Esophagus muscularis mucosa (tissue), 4 donors: ENCODE measurements at regions not wholly inside any gene's neighbourhood (a gene's known extent, or its start where the extent isn't known, plus 50 kb on each side); places are given as distances from the start of the nearest gene placed in this dataset.
"Not testable (repeated sequence)": the region's sequence is repeated elsewhere in the genome, so short reads cannot be mapped to it uniquely, and the experiment has no call there.

ENCODE experiments used
- DNase-seq: peaks from one replicate; pipeline ENCODE4 v3.0.0-alpha.2; 2017; ENCODE audit errors: extremely low spot score
- H3K27ac ChIP-seq, 4 donors: fragments of 200-600 bp; sonication (generic); replicated peaks in 1 of 4; 1 replicate in 3 of 4; 2 replicates in 1 of 4; pipeline ENCODE4 v1.5.1; 2016 to 2019; ENCODE audit warnings: mild to moderate bottlenecking in 1 of 4
- H3K27me3 ChIP-seq, 4 donors: fragments of 200-600 bp; sonication (generic); one replicate each; pipeline versions ENCODE4 v1.5.1 to v1.6.0; 2016 to 2019
- H3K36me3 ChIP-seq, 4 donors: fragments of 200-600 bp; sonication (generic); one replicate each; pipeline ENCODE4 v1.5.1; 2016 to 2019
- H3K4me1 ChIP-seq, 4 donors: fragments of 200-600 bp; sonication (generic); one replicate each; pipeline ENCODE4 v1.5.1; 2016 to 2019
- H3K4me3 ChIP-seq, 4 donors: fragments of 200-600 bp; sonication (generic); 1 replicate in 2 of 4; 2 replicates in 2 of 4; pipeline ENCODE4 v1.5.1; 2016 to 2019; ENCODE audit warnings: mild to moderate bottlenecking in 4 of 4, moderate library complexity in 1 of 4
- H3K9me3 ChIP-seq, 4 donors: fragments of 200-600 bp; sonication (generic); 1 replicate in 3 of 4; 2 replicates in 1 of 4; pipeline ENCODE4 v1.5.1; 2016 to 2019
- POLR2AphosphoS5 ChIP-seq, 2 donors: sonication (generic); formaldehyde crosslinking; IDR thresholded peaks; one replicate each; pipeline ENCODE4 v1.6.1; 2017; ENCODE audit warnings: antibody characterized with exemption in 2 of 2
- WGBS: methylation state at CpG from one replicate; pipeline ENCODE4 v1.1.5; 2018; 5-methylcytosine and 5-hydroxymethylcytosine counted together
- intact Hi-C: fragments of 100-400 bp; cut with DNase I; formaldehyde crosslinking; loops from one replicate; pipeline ENCODE4 v1.15.1; 2023
- small RNA-seq, 3 donors: library from RNA; depleted of rRNA; stranded (forward); fragments of <200 nt; gene quantifications; one replicate each; pipeline ENCODE3, GENCODE V24; 2016

DNA sequence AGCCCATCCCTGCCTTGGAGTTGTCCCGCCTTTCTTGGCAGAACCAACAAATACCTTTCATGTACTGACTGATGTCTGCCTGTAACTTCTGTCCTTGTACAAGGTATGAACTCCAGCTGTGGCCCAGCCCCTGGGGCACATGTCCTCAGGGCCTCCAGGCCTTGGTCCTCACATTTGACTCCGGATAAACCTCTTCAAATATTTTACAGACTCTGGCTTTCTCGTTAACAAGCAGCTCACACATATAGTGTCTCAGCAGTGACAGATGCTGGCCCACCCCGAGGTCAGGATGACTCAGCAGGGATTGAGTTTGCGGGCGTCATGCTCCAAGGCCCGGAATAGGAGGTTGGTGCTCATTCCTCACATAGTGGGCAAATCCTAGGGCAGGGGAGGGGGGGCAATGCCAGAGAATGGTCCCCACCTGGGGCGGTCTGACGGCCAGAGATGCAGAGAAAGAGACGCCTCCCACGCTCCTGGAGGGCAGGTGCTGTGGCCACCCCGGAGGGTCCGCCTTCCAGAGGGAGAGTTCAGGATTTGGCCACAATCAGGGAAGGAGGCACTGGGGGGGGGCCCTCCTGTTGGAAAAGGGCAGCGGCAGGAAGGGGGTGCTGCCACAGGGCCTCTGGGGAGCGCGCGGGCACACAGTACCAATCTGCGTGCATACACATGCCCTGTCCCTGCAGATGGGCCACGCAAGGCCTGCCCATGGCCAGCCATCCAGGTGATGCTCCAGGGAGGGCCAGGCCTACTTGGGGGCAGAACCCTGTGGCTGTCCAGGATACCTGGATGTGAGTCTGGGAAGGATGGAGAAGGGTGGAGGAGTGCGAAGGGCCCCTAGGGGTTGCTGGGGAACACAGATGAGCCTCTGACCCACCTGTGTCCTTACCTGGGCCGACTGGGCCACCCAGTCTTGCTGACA is 58.2 kb upstream of the SPN start:
- Histone ChIP-seq H3K4me1 (peaks cover 29 to 75% (median 72%) of the 10 kb centered on the region in 4 donors), H3K27ac (peak overlapping the region; percentile 54 to 78 (median 70))
- H3K36me3 ChIP-seq, intact Hi-C loops, H3K4me3 ChIP-seq, H3K9me3 ChIP-seq, H3K27me3 ChIP-seq: not testable (repeated sequence)
- TF ChIP-seq POLR2AphosphoS5 (IDR thresholded peaks at IDR 0.05): peak; percentile 38 to 50
- WGBS: 60% methylated on average over 15 of the region's 21 CpGs
- peak; percentile 92 for DNase-seq

DNA sequence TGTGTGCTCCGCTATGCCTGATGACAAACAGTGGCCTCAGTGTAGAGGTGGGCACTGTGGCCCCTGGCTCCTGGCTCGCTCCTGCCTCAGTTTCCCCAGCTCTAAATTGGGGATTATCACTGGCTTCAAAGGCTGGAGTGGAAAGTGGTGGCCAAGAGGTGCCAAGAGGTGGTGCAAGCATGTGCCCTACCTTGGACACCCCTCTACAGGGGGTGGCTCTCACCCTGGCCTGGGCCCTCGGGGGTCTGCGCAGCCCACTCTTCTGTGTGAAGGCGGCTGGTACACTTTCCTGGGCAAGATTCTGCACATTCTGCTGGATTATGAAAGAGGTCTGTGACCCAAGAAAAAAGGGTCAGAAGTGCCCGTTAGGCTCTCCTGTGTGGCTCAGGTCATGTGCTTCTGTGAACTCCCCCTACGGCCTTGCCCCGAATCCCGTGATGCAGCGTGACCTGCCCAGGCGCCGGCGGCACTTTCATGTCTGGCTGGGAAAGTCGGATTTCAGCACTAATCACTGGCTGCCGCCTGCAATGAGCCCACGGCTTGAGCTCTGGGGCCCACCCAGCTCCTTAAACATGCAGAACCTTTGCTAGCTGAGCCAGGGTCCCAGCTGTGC is 57.3 kb upstream of the SPN start:
- H3K4me3 ChIP-seq, H3K36me3 ChIP-seq, DNase-seq, intact Hi-C loops, H3K27me3 ChIP-seq, H3K9me3 ChIP-seq: not testable (repeated sequence)
- H3K27ac ChIP-seq: peak overlapping the region; percentile 54 to 78 (median 70)
- WGBS: 85% methylated on average over 9 of the region's 16 CpGs
- H3K4me1 ChIP-seq: peaks cover 29 to 75% (median 73%) of the 10 kb centered on the region in 4 donors

DNA sequence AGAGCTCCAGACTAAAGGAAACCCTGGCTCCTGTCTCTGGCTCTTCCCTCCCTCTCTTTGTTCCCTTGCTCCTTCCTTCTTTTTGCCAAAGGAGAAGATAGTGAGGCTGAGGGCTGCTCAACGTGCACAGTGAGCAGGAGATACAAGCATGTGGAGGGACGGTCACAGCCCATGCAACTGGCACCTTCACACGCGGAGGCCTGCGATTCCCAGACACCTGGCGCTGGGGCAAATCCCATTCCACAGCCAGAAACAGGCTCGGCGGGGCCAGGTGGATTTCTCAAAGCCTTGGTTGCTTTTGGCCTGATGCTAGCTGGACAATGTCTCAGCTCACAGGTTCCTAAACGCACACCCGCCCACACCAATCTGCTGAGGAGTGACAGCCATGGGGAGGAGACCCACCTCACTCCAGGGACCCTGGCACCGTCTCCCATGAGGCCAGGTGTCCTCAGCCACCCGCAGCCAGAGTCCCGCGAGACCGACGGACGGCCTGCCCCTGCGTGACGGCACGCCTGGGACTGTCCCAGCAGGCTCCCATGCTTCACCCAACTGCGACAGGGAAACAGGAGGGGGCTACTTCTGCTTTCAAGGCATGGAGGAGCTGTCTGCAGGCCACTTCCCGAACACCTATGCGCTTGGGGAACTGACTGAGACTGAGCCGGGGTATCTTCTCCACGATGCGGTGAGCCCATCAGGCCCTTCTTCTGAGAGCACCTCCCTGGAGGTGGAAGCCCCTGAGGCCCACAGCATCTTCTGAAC is 56.2 kb upstream of the SPN start:
- peak overlapping the region; percentile 52 to 76 (median 69) for H3K27ac ChIP-seq
- DNase-seq: peak; percentile 26
- WGBS: 59% methylated on average over 5 of the region's 26 CpGs
- H3K4me3 ChIP-seq, H3K36me3 ChIP-seq, H3K27me3 ChIP-seq, intact Hi-C loops, H3K9me3 ChIP-seq: not testable (repeated sequence)
- peaks cover 29 to 73% (median 73%) of the 10 kb centered on the region in 4 donors for H3K4me1 ChIP-seq

DNA sequence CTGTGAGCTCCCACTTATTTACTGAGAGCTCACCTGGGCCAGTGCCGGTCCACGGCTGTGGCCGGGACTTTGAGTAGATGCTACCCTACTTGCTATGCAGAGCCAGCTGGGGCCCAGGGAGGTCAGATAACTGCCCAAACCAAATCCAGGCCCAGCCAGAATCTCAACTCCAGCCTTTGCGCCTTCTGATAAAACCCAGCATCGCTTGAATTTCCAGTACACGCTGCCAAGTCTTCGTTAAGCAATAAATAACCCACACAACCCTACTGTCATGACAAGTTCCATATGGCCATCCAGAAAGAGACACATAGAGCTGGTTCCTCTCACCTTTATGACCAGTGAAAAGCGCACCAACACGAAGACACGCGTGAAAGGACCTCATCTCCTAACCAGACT is 55.6 kb upstream of the SPN start:
- peak; percentile 25 to 58 for TF ChIP-seq POLR2AphosphoS5 (IDR thresholded peaks at IDR 0.05)
- WGBS: 23% methylated on average over 9 of the region's 11 CpGs
- DNase-seq: peak; percentile 57
- H3K4me3 ChIP-seq, H3K9me3 ChIP-seq, H3K27me3 ChIP-seq, H3K36me3 ChIP-seq, intact Hi-C loops: not testable (repeated sequence)
- peak overlapping the region; percentile 52 to 76 (median 69) for H3K27ac ChIP-seq
- peaks cover 24 to 72% (median 70%) of the 10 kb centered on the region in 4 donors for H3K4me1 ChIP-seq

DNA sequence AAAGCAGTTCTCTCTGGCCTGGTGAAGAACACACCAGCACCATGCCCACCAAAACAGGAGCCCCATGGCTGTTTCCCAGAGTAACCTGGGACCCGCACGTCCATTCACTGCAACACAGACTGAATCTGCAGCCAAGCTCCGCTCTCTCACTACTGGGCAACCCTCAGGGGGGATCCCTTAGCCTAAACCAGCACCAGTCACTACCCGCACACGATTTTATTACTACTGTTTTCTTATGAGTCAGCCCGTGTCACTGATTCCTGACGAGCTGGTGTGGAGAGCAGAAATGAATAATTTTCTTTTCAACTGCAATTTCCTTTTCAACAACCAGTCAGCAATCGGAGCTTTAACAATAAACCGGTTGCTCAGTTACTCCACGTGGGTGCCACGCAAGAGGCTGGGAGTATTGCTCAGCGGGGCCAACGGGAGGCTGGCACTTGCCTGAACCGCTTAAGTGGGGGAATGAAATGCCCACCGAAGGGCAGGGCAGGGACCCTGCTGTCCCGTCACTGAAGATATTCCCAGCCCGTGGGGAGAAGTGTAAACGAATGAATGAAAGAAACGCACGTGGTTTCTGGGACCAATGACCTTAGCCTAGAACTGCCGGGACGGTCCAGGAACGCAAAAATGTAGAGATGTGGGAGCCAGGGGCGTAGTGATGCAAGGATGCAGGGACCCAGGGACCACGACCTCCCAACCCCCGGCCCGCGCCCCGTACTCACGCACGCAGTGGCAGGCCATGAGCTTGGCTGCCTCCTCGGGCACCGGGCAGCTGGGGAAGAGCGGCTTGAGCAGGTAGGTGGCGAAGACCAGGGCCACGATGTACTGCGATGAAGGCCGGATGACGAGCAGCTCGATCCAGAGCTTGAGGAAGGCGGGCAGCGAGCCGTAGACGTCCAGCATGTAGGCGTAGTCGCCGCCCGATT is 50.4 kb upstream of the SPN start:
- Histone ChIP-seq H3K4me3 (peak overlapping the region; percentile 65 to 71 (median 68)), H3K4me1 (peaks cover 2 to 40% (median 34%) of the 10 kb centered on the region in 4 donors), H3K27ac (peak overlapping the region; percentile 72 to 88 (median 78))
- H3K36me3 ChIP-seq, H3K9me3 ChIP-seq, H3K27me3 ChIP-seq, intact Hi-C loops: not testable (repeated sequence)
- peak; percentile 74 for DNase-seq
- 7% methylated on average over 13 of the region's 48 CpGs for WGBS

Small RNA genes in the stretch of these regions (small RNA-seq; reads per million reads assigned to genes)
- gene MIR3680-2: 0 reads per million in 3 donors
